ENCODE measurements at regions not wholly inside any gene's neighbourhood (a gene's known extent, or its start where the extent isn't known, plus 50 kb on each side); places are given as distances from the start of the nearest gene placed in this dataset.

DNA sequence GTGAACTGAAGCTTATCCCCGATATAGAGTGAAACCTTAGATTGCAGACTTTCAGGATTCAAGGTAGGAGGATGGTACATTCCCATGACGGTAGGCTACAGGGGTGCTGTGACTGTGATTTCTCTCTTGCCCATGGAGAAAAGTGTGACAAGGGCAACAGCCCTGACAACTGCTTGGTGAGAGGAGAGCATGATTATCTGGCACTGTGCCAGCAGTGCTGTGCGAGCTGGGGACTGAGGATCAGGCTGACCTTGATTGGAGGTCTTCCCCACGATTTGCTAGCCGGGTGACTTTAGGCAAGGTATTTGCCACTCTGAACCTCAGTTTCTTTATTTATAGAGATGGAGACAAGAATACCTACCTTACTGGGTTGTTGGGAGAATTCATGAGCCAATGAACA is 229.5 kb downstream of the PTEN start:
- Mint-ChIP-seq H3K27ac (no peak overlapping the region), H3K4me3 (ENCODE audit: low read depth) (no peak overlapping the region), H3K36me3 (ENCODE audit: insufficient read depth) (no peaks in the 10 kb centered on the region), H3K4me1 (ENCODE audit: low read depth) (no peaks in the 10 kb centered on the region), H3K27me3 (peaks cover 18% of the 10 kb centered on the region), H3K9me3 (ENCODE audit: low read depth) (no peaks in the 10 kb centered on the region)
- TF ChIP-seq, protein P1, sequence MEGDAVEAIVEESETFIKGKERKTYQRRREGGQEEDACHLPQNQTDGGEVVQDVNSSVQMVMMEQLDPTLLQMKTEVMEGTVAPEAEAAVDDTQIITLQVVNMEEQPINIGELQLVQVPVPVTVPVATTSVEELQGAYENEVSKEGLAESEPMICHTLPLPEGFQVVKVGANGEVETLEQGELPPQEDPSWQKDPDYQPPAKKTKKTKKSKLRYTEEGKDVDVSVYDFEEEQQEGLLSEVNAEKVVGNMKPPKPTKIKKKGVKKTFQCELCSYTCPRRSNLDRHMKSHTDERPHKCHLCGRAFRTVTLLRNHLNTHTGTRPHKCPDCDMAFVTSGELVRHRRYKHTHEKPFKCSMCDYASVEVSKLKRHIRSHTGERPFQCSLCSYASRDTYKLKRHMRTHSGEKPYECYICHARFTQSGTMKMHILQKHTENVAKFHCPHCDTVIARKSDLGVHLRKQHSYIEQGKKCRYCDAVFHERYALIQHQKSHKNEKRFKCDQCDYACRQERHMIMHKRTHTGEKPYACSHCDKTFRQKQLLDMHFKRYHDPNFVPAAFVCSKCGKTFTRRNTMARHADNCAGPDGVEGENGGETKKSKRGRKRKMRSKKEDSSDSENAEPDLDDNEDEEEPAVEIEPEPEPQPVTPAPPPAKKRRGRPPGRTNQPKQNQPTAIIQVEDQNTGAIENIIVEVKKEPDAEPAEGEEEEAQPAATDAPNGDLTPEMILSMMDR (IDR thresholded peaks at IDR 0.05; ENCODE audit: unreplicated experiment): no peak
- DNase-seq (ENCODE audit: low spot score, unreplicated experiment): no peak

DNA sequence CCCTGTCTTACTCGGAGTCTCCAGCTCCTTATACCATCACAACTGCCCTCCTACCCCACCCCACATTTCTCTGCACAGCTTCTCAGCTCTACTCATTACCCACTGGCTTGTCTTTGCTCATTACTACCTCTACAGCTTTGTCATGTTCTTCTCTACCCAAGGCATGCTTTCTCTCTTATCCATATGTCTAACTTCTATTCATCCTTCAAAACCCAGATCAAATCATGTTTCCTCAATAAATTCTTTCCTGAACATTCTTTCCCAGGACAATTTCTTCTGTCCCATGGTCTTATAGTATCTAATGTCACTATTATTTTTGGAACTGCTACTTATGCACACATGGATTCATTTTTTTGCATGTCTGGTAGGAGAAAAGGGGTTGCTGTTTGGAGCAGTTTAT is 231.4 kb downstream of the PTEN start:
- Mint-ChIP-seq H3K4me3 (ENCODE audit: low read depth) (no peak overlapping the region), H3K36me3 (ENCODE audit: insufficient read depth) (no peaks in the 10 kb centered on the region), H3K27me3 (peaks cover 17% of the 10 kb centered on the region), H3K27ac (no peak overlapping the region), H3K9me3 (ENCODE audit: low read depth) (no peaks in the 10 kb centered on the region), H3K4me1 (ENCODE audit: low read depth) (no peaks in the 10 kb centered on the region)
- no peak for DNase-seq (ENCODE audit: low spot score, unreplicated experiment)
- TF ChIP-seq, protein P1 (IDR thresholded peaks at IDR 0.05; ENCODE audit: unreplicated experiment): no peak

DNA sequence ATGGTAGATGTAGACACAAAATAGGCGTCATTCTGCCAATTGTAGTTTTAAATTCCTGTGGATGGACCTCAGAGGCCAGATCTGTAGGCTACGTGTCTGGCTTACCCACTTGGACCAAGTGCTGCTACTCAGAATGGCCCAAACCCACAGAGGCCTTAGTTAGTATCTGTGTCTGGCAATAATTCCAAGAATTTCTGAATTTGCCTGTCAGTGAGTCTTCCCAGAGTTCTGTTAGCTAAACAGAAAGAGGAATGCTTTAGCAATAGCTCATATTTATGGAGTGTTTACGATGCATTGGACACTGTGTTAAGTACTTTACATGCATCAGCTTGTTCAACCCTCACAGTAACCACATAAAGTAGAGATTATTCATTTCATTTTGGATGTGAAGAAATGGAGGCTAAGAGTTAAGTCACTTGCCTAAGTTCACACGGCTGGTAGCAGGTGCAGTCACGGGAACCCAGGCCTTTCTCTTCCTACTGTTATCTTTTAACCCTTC is 231.8 kb downstream of the PTEN start:
- TF ChIP-seq, protein P1 (IDR thresholded peaks at IDR 0.05; ENCODE audit: unreplicated experiment): no peak
- Mint-ChIP-seq H3K27ac (no peak overlapping the region), H3K4me1 (ENCODE audit: low read depth) (no peaks in the 10 kb centered on the region), H3K9me3 (ENCODE audit: low read depth) (no peaks in the 10 kb centered on the region), H3K4me3 (ENCODE audit: low read depth) (no peak overlapping the region), H3K27me3 (peaks cover 12% of the 10 kb centered on the region), H3K36me3 (ENCODE audit: insufficient read depth) (no peaks in the 10 kb centered on the region)
- no peak for DNase-seq (ENCODE audit: low spot score, unreplicated experiment)

DNA sequence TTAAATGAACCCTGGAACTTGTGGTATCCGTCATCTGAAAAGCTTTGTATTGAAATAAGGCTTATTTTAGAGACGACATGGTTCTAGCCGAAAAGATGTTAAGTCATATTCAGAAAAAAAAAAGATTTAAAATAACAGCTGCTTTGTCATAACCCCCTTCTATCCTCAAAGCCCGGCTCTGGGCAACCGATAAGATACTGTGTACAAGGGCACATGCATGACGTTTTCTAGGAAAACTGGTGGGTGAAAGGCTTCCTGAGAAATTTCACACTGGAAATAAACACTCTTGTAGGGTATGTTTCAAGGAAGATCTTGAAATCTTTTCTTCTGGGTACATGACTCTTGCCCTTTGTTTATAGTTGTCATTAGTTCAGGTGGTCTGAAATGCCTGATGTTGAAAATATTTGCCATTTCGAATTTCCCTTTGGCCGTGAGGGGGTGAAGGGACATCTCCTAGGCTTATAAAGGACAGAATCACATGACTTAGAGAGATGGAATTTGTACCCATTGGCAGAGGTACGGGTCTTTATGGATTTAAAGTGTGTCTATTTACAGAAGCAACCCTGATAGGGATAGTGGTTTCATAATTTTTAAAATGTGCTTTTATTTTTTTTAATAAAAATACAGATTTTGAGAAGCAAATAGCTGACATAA is 232.5 kb downstream of the PTEN start:
- peaks cover 7% of the 10 kb centered on the region for H3K27me3 Mint-ChIP-seq
- no peaks in the 10 kb centered on the region for H3K36me3 Mint-ChIP-seq (ENCODE audit: insufficient read depth)
- TF ChIP-seq, protein P1 (IDR thresholded peaks at IDR 0.05; ENCODE audit: unreplicated experiment): no peak
- H3K27ac Mint-ChIP-seq: no peak overlapping the region
- no peaks in the 10 kb centered on the region for H3K9me3 Mint-ChIP-seq (ENCODE audit: low read depth)
- H3K4me3 Mint-ChIP-seq (ENCODE audit: low read depth): no peak overlapping the region
- no peaks in the 10 kb centered on the region for H3K4me1 Mint-ChIP-seq (ENCODE audit: low read depth)
- DNase-seq (ENCODE audit: low spot score, unreplicated experiment): no peak

DNA sequence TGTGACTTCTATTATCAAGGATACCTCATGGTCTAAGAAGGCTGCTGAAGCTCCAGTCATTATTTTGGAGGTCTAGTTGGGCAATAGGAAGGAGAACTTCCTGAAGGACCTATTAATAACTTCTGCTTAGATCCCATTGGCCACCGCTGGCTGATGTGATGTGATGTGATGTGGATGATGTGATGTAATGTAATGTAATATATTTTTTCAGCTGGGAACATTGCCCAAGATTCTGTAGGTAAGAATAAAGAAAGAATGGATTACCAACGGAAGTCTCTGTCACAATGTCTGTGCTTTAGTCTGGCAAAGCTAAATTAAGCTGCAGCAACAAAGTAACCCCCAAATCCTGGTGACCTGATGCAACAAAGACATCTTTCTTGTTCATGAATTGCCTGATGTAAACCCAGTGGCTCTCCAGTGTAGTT is 233.7 kb downstream of the PTEN start:
- peaks cover 2% of the 10 kb centered on the region for H3K9me3 Mint-ChIP-seq (ENCODE audit: low read depth)
- H3K27ac Mint-ChIP-seq: no peak overlapping the region
- peaks cover 4% of the 10 kb centered on the region for H3K27me3 Mint-ChIP-seq
- no peaks in the 10 kb centered on the region for H3K4me1 Mint-ChIP-seq (ENCODE audit: low read depth)
- no peak for DNase-seq (ENCODE audit: low spot score, unreplicated experiment)
- no peaks in the 10 kb centered on the region for H3K36me3 Mint-ChIP-seq (ENCODE audit: insufficient read depth)
- no peak overlapping the region for H3K4me3 Mint-ChIP-seq (ENCODE audit: low read depth)
- TF ChIP-seq, protein P1 (IDR thresholded peaks at IDR 0.05; ENCODE audit: unreplicated experiment): no peak

All from progenitor cell of endocrine pancreas (in vitro differentiated cells).